ENCODE measurements at regions not wholly inside any gene's neighbourhood (a gene's known extent, or its start where the extent isn't known, plus 50 kb on each side); places are given as distances from the start of the nearest gene placed in this dataset.

DNA sequence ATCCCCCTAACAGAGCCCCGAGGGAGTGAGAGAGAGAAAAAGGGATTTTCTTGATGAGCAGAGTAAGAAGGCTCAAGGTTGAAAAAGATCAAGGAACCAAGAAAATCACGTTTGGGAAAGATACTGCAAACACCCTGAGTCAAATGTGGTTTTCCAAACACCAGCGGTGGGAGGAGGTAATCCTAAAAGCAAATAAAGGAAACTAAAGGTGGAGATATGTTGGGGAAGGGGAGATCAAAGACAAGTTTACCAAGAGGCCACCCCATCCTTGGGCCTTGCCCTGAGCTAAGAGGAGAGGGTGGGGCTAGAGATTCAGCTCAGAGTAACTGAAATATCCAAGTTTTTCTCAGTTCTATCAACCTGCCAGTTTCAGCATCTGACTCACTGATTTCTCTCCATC is 332.3 kb downstream of the ETAA1 start:
- TF ChIP-seq, protein P1, sequence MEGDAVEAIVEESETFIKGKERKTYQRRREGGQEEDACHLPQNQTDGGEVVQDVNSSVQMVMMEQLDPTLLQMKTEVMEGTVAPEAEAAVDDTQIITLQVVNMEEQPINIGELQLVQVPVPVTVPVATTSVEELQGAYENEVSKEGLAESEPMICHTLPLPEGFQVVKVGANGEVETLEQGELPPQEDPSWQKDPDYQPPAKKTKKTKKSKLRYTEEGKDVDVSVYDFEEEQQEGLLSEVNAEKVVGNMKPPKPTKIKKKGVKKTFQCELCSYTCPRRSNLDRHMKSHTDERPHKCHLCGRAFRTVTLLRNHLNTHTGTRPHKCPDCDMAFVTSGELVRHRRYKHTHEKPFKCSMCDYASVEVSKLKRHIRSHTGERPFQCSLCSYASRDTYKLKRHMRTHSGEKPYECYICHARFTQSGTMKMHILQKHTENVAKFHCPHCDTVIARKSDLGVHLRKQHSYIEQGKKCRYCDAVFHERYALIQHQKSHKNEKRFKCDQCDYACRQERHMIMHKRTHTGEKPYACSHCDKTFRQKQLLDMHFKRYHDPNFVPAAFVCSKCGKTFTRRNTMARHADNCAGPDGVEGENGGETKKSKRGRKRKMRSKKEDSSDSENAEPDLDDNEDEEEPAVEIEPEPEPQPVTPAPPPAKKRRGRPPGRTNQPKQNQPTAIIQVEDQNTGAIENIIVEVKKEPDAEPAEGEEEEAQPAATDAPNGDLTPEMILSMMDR (IDR thresholded peaks at IDR 0.05; ENCODE audit: extremely low read depth, missing control alignments), result no peak
- no peak for DNase-seq (ENCODE audit: low spot score)

DNA sequence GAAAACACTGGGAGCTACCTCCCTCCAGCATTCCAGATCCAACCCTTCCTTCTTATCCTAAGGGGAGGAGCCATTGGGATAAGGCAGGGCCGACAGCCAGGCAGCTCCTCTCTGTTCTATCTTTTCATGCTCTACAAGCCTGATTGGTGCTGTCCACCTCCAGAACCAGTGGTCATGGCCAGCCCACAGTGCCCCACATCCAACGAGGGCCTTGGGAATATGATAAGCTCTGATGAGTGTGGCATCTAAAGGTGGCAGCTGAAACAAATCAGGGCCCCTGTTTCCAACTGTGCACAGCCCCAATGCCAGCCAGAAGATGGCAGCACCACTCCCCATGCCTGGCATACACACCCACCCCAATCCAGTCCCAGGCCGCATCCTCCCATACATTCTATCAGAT is 329.3 kb downstream of the C1D start:
- TF ChIP-seq, protein P1 (IDR thresholded peaks at IDR 0.05; ENCODE audit: extremely low read depth, missing control alignments), result peak; percentile 59
- DNase-seq (ENCODE audit: low spot score), result peak; percentile 28

DNA sequence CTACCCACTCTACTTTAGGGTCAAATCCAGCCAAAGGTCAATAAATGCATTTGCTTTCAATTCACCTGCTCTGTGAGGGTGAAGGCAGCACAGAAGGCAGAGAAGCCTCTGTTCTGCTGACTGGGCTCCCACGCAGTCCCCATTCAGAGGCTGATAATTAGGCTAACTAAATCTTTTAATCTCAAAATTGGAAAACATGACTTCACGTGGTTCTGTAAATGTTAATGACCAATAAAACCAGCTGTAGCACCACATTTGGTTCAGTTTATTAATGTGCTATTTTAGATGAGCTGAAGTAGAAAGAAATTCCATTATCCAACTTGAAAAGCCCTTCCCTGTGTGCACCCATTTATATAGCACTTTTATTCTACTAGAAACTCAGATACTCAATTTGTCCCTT is 310.6 kb downstream of the C1D start:
- TF ChIP-seq, protein P1 (IDR thresholded peaks at IDR 0.05; ENCODE audit: extremely low read depth, missing control alignments), result no peak
- DNase-seq (ENCODE audit: low spot score), result no peak

DNA sequence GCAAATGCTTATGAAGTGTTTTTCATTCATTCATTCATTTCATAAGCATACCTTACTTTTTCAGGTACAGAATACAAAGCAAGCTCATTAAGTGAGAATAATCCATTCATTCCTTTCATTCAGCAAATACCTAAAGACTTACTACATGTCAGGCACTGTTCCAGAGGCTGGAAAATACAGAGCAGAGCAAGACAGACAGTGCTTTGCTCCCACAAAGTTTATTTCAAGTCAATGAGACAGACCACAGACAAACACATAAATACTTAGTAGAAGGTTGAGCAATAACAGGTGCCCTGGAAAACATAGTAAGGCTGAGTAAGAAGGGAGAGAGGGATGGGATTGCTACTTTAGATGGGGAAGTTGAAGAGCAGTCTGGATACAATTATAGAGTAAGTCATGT is 309.8 kb downstream of the C1D start:
- TF ChIP-seq, protein P1 (IDR thresholded peaks at IDR 0.05; ENCODE audit: extremely low read depth, missing control alignments), result no peak
- DNase-seq (ENCODE audit: low spot score), result no peak

DNA sequence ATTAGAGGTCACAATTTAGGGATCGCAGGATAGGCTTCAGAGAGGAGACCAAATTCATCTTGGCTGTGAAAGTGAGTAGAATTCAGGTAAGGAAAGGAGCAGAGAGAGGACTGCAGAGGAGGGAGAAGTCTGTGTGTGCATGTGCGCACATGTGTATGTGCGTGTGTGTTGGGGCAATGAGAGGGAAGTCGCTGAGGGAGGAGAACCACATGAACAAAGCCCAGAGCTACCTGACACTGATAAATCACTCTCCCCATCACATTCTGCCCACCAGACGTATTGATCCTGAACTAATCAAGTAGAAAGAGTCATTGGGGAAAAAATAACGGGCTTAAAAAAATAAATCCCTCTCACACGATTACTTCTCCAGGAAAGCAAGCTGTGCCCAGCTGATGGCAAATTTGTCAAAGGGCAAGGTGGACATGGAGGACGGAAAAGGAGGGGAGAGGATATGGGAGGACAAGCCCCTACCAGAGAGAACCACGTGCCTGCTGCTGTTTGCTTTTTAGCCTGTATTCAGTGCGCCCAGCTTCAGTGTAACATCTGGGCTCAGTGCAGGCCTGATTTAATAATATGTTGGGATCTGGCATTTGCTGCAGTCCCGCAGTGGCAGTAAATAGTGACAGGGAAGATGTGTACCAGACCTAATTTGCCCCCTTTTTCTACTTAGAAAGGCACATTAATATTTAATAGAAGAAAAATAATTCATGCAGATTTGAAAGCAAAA is 307.5 kb downstream of the C1D start:
- DNase-seq (ENCODE audit: low spot score), result no peak
- TF ChIP-seq, protein P1 (IDR thresholded peaks at IDR 0.05; ENCODE audit: extremely low read depth, missing control alignments), result no peak

DNA sequence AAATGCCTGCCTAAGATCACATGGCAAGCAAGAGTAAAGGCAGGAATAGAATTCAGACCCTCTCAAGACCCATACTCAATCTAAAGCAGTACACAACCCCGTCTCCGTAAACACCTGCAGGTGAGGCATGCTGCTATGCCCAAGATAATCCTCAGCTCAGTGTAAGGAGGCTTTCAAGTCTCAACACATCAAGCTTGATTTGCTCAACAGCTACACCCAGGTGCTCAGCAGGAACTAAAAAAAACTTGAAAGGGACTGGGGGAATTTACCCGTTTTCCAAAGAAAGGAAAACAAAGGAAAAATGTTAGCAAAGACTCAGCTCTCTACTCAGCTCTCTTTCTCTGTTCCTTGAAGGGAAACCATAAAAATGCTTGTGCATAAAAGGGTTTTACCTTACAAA is 301.8 kb downstream of the C1D start:
- DNase-seq (ENCODE audit: low spot score), result no peak
- TF ChIP-seq, protein P1 (IDR thresholded peaks at IDR 0.05; ENCODE audit: extremely low read depth, missing control alignments), result no peak

DNA sequence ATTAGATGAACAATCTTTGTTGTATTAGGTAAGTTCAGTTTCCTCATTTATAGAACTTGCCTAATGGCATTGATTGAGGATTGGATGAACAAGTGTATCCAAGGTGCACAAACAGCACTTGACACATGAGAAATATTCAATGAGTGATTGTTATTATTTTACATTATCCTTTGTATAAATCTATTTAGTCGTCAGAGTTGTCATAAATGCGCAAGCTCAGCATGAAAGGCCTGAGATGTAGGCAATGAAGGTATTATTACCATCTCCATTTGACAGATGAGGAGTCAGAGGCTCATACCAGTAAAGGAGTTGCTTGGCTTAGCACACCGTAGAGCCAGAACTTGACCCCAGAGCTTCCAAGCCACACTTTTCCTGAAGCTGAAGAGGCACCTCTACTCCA is 291.4 kb downstream of the C1D start:
- DNase-seq (ENCODE audit: low spot score), result no peak
- TF ChIP-seq, protein P1 (IDR thresholded peaks at IDR 0.05; ENCODE audit: extremely low read depth, missing control alignments), result no peak

Measured in GM20000 (cell line).